ENCODE measurements at regions not wholly inside any gene's neighbourhood (a gene's known extent, or its start where the extent isn't known, plus 50 kb on each side); places are given as distances from the start of the nearest gene placed in this dataset.

DNA sequence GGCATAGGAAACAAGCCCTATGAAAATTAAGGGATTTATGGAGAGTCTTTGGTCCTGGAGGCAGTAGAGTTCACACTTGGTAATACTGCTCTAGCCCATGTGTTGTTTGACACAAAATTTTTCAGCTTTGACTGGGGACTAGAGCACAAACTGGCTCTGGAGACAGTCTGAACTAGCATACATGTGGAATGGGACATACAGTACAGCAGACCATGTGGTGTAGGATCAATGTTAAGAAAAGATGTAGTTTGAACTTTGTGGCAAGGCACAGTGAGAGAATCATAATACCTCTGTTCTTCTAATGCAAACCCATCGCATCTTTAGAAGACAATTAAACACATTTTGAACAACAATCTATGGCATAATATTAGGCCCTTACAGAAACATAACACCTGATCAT is 521.5 kb upstream of the DDX18 start:
- DNase-seq (ENCODE audit: low read depth, low spot score) (no peak), ATAC-seq (no peak)
- Histone ChIP-seq H3K79me2 (ENCODE audit: insufficient read depth, low read length) (no peaks in the 10 kb centered on the region), H3K4me3 (replicated peaks in 1 of 2; ENCODE audit: low read depth in 1 of 2, low read length in 2 of 2) (no peak overlapping the region), H3K36me3 (ENCODE audit: control insufficient read depth in 1 of 2, insufficient read depth in 2 of 2, low read length in 2 of 2) (no peaks in the 10 kb centered on the region), H4K20me1 (ENCODE audit: insufficient read depth) (no peaks in the 10 kb centered on the region; the same call in 1 of the 2 replicates), H3K9ac (ENCODE audit: low read length) (no peak overlapping the region), H3K27ac (ENCODE audit: low read depth, low read length) (no peak overlapping the region), H3K4me1 (ENCODE audit: control insufficient read depth in 1 of 2, insufficient read depth in 2 of 2, low read length in 2 of 2) (no peaks in the 10 kb centered on the region), H3K9me3 (ENCODE audit: control insufficient read depth in 1 of 2, insufficient read depth in 1 of 2, low read depth in 1 of 2, low read length in 2 of 2) (peaks cover 0 to 12% of the 10 kb centered on the region in 2 experiments; a peak in 2 of 4 replicates), H2AFZ (ENCODE audit: low read depth, low read length, poor library complexity, severe bottlenecking) (no peak overlapping the region), H3K27me3 (ENCODE audit: insufficient read depth, low read length) (no peaks in the 10 kb centered on the region), H3K4me2 (ENCODE audit: low read length) (no peak overlapping the region), H3K9me2 (ENCODE audit: insufficient read depth) (no peaks in the 10 kb centered on the region)
- BruUV-seq (replicated peaks): no TSS peak
- ChIA-PET CTCF (no interaction called here), RAD21 (ENCODE audit: low non-redundant PET in 1 of 2, low total read pairs in 2 of 2, uncharacterized antibody in 2 of 2, unreplicated experiment in 2 of 2) (no interaction called here), POLR2A (no interaction called here)
- no peak for TF ChIP-seq JUND (IDR thresholded peaks at IDR 0.05)
- TF ChIP-seq ELF1 (IDR thresholded peaks at IDR 0.05; ENCODE audit: borderline replicate concordance, low read depth): no peak
- TF ChIP-seq SRF (IDR thresholded peaks at IDR 0.05; ENCODE audit: low read depth): no peak
- no peak for TF ChIP-seq CEBPB (IDR thresholded peaks at IDR 0.05; ENCODE audit: low read depth)
- TF ChIP-seq SP1 (IDR thresholded peaks at IDR 0.05; ENCODE audit: low read depth): no peak
- no peak for TF ChIP-seq YY1 (IDR thresholded peaks at IDR 0.05; ENCODE audit: extremely low read depth, insufficient replicate concordance, low read depth, low read length)
- TF ChIP-seq FOSL1 (IDR thresholded peaks at IDR 0.05; ENCODE audit: low read depth): no peak
- no peak for TF ChIP-seq RAD21 (IDR thresholded peaks at IDR 0.05; ENCODE audit: low read depth)
- TF ChIP-seq EZH2phosphoT487 (IDR thresholded peaks at IDR 0.05; ENCODE audit: borderline replicate concordance): no peak
- TF ChIP-seq EZH2 (IDR thresholded peaks at IDR 0.05): no peak
- TF ChIP-seq, protein P1, sequence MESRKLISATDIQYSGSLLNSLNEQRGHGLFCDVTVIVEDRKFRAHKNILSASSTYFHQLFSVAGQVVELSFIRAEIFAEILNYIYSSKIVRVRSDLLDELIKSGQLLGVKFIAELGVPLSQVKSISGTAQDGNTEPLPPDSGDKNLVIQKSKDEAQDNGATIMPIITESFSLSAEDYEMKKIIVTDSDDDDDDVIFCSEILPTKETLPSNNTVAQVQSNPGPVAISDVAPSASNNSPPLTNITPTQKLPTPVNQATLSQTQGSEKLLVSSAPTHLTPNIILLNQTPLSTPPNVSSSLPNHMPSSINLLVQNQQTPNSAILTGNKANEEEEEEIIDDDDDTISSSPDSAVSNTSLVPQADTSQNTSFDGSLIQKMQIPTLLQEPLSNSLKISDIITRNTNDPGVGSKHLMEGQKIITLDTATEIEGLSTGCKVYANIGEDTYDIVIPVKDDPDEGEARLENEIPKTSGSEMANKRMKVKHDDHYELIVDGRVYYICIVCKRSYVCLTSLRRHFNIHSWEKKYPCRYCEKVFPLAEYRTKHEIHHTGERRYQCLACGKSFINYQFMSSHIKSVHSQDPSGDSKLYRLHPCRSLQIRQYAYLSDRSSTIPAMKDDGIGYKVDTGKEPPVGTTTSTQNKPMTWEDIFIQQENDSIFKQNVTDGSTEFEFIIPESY (IDR thresholded peaks at IDR 0.05; ENCODE audit: extremely low read depth, insufficient replicate concordance, low read length): no peak
- TF ChIP-seq POLR2AphosphoS5 (IDR thresholded peaks at IDR 0.05; ENCODE audit: low read depth, low read length): no peak
- TF ChIP-seq, protein P2, sequence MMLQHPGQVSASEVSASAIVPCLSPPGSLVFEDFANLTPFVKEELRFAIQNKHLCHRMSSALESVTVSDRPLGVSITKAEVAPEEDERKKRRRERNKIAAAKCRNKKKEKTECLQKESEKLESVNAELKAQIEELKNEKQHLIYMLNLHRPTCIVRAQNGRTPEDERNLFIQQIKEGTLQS (IDR thresholded peaks at IDR 0.05): no peak
- TF ChIP-seq, protein P3, sequence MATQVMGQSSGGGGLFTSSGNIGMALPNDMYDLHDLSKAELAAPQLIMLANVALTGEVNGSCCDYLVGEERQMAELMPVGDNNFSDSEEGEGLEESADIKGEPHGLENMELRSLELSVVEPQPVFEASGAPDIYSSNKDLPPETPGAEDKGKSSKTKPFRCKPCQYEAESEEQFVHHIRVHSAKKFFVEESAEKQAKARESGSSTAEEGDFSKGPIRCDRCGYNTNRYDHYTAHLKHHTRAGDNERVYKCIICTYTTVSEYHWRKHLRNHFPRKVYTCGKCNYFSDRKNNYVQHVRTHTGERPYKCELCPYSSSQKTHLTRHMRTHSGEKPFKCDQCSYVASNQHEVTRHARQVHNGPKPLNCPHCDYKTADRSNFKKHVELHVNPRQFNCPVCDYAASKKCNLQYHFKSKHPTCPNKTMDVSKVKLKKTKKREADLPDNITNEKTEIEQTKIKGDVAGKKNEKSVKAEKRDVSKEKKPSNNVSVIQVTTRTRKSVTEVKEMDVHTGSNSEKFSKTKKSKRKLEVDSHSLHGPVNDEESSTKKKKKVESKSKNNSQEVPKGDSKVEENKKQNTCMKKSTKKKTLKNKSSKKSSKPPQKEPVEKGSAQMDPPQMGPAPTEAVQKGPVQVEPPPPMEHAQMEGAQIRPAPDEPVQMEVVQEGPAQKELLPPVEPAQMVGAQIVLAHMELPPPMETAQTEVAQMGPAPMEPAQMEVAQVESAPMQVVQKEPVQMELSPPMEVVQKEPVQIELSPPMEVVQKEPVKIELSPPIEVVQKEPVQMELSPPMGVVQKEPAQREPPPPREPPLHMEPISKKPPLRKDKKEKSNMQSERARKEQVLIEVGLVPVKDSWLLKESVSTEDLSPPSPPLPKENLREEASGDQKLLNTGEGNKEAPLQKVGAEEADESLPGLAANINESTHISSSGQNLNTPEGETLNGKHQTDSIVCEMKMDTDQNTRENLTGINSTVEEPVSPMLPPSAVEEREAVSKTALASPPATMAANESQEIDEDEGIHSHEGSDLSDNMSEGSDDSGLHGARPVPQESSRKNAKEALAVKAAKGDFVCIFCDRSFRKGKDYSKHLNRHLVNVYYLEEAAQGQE (IDR thresholded peaks at IDR 0.05; ENCODE audit: low read depth): no peak
- TF ChIP-seq, protein P4, sequence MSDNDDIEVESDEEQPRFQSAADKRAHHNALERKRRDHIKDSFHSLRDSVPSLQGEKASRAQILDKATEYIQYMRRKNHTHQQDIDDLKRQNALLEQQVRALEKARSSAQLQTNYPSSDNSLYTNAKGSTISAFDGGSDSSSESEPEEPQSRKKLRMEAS (IDR thresholded peaks at IDR 0.05): no peak
- no peak for TF ChIP-seq EGR1 (IDR thresholded peaks at IDR 0.05; ENCODE audit: low read depth)
- no peak for TF ChIP-seq POLR2A (IDR thresholded peaks at IDR 0.05; ENCODE audit: borderline replicate concordance, extremely low read depth, insufficient read depth, insufficient read length)
- TF ChIP-seq TCF7L2 (IDR thresholded peaks at IDR 0.05; ENCODE audit: borderline replicate concordance, extremely low read depth, insufficient read depth, insufficient read length): no peak
- TF ChIP-seq ZFX (IDR thresholded peaks at IDR 0.05): no peak
- TF ChIP-seq SIN3A (IDR thresholded peaks at IDR 0.05; ENCODE audit: low read depth): no peak
- intact Hi-C loops (cut with micrococcal nuclease): no loop called here
